ENCODE measurements at regions not wholly inside any gene's neighbourhood (a gene's known extent, or its start where the extent isn't known, plus 50 kb on each side); places are given as distances from the start of the nearest gene placed in this dataset.

DNA sequence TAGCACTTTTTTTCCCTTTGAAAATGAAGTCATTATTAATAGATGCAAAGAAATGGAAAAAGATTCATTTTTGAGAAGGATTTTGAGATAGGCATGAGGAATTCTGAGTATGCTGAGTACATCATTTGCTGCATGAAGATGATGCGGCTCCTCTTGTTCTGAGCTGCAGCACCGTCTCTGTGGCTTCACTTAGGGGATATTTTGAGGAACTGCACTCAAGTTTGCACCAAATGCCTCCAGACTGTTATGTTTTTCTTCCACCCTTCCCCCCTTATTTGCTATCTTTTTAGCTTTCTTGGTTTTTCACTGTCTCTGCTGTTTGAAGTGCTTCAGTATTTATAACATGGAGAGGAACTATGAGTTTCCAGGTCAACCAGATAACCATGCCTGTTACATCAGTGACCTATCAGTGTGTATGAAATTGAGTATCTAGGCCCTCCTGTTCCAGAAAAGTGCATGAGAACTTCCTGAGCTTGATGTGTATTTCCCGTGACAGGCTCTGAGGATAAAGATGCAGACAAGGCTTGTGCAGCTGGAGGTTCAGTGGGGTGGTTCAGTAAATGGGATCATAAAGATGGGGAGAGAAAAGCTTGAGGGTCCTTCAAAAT is 128.7 kb downstream of the PDCD6IP start (continued):
- TF ChIP-seq, protein P1, sequence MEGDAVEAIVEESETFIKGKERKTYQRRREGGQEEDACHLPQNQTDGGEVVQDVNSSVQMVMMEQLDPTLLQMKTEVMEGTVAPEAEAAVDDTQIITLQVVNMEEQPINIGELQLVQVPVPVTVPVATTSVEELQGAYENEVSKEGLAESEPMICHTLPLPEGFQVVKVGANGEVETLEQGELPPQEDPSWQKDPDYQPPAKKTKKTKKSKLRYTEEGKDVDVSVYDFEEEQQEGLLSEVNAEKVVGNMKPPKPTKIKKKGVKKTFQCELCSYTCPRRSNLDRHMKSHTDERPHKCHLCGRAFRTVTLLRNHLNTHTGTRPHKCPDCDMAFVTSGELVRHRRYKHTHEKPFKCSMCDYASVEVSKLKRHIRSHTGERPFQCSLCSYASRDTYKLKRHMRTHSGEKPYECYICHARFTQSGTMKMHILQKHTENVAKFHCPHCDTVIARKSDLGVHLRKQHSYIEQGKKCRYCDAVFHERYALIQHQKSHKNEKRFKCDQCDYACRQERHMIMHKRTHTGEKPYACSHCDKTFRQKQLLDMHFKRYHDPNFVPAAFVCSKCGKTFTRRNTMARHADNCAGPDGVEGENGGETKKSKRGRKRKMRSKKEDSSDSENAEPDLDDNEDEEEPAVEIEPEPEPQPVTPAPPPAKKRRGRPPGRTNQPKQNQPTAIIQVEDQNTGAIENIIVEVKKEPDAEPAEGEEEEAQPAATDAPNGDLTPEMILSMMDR (IDR thresholded peaks at IDR 0.05; ENCODE audit: poor library complexity, severe bottlenecking), result no peak

- TF ChIP-seq TAF1 (IDR thresholded peaks at IDR 0.05; ENCODE audit: low read depth), result no peak
- TF ChIP-seq EZH2 (IDR thresholded peaks at IDR 0.05; ENCODE audit: borderline replicate concordance, insufficient read depth, low read length, poor library complexity, severe bottlenecking), result no peak
- TF ChIP-seq RAD21 (conservative IDR thresholded peaks at IDR 0.05), result no peak
- TF ChIP-seq POLR2AphosphoS5 (IDR thresholded peaks at IDR 0.05), result no peak
- H3K9me3 ChIP-seq (ENCODE audit: low read length), result no peaks in the 10 kb centered on the region
- H3K4me3 ChIP-seq (ENCODE audit: low read length), result no peak overlapping the region
These were observed 131.4 kb downstream of the PDCD6IP start for GRCh38 chr3:33929813-33930212.

GRCh38 chr3:33931512-33931911 is 133.1 kb downstream of the PDCD6IP start:
- TF ChIP-seq EZH2 (IDR thresholded peaks at IDR 0.05; ENCODE audit: borderline replicate concordance, insufficient read depth, low read length, poor library complexity, severe bottlenecking) (no peak), TAF1 (IDR thresholded peaks at IDR 0.05; ENCODE audit: low read depth) (no peak), SMC3 (conservative IDR thresholded peaks at IDR 0.05; ENCODE audit: poor library complexity) (no peak), EP300 (conservative IDR thresholded peaks at IDR 0.05; ENCODE audit: poor library complexity, severe bottlenecking) (no peak), MXI1 (conservative IDR thresholded peaks at IDR 0.05; ENCODE audit: poor library complexity, severe bottlenecking) (no peak), RAD21 (conservative IDR thresholded peaks at IDR 0.05) (no peak)
- TF ChIP-seq, protein P2, sequence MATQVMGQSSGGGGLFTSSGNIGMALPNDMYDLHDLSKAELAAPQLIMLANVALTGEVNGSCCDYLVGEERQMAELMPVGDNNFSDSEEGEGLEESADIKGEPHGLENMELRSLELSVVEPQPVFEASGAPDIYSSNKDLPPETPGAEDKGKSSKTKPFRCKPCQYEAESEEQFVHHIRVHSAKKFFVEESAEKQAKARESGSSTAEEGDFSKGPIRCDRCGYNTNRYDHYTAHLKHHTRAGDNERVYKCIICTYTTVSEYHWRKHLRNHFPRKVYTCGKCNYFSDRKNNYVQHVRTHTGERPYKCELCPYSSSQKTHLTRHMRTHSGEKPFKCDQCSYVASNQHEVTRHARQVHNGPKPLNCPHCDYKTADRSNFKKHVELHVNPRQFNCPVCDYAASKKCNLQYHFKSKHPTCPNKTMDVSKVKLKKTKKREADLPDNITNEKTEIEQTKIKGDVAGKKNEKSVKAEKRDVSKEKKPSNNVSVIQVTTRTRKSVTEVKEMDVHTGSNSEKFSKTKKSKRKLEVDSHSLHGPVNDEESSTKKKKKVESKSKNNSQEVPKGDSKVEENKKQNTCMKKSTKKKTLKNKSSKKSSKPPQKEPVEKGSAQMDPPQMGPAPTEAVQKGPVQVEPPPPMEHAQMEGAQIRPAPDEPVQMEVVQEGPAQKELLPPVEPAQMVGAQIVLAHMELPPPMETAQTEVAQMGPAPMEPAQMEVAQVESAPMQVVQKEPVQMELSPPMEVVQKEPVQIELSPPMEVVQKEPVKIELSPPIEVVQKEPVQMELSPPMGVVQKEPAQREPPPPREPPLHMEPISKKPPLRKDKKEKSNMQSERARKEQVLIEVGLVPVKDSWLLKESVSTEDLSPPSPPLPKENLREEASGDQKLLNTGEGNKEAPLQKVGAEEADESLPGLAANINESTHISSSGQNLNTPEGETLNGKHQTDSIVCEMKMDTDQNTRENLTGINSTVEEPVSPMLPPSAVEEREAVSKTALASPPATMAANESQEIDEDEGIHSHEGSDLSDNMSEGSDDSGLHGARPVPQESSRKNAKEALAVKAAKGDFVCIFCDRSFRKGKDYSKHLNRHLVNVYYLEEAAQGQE (IDR thresholded peaks at IDR 0.05; ENCODE audit: borderline replicate concordance), result no peak
- TF ChIP-seq, protein P1 (IDR thresholded peaks at IDR 0.05; ENCODE audit: poor library complexity, severe bottlenecking), result no peak
- Histone ChIP-seq H3K36me3 (ENCODE audit: insufficient read depth, low read length) (no peaks in the 10 kb centered on the region), H3K9me2 (ENCODE audit: insufficient read depth, low read length) (no peaks in the 10 kb centered on the region), H4K20me1 (ENCODE audit: insufficient read depth) (no peaks in the 10 kb centered on the region), H3K9ac (ENCODE audit: low read length) (no peak overlapping the region), H3K27ac (ENCODE audit: low read length) (no peak overlapping the region), H3K9me3 (ENCODE audit: low read length) (no peaks in the 10 kb centered on the region), H3F3A (ENCODE audit: insufficient read depth, low read length, poor library complexity, severe bottlenecking) (no peaks in the 10 kb centered on the region), H3K4me2 (ENCODE audit: low read length) (no peak overlapping the region), H2AFZ (ENCODE audit: low read depth, low read length) (no peak overlapping the region), H3K79me2 (replicated peaks; ENCODE audit: insufficient read depth, low read length) (no peaks in the 10 kb centered on the region), H3K27me3 (ENCODE audit: insufficient read depth, low read depth, low read length) (no peaks in the 10 kb centered on the region), H3K4me3 (ENCODE audit: low read length) (no peak overlapping the region)

More at GRCh38 chr3:33929813-33930212, 131.4 kb downstream of the PDCD6IP start:
- no peak overlapping the region for H3K27ac ChIP-seq (ENCODE audit: low read length)
- no peaks in the 10 kb centered on the region for H4K20me1 ChIP-seq (ENCODE audit: insufficient read depth)
- no peak overlapping the region for H3K9ac ChIP-seq (ENCODE audit: low read length)
- no peaks in the 10 kb centered on the region for H3K36me3 ChIP-seq (ENCODE audit: insufficient read depth, low read length)
- no peaks in the 10 kb centered on the region for H3K9me2 ChIP-seq (ENCODE audit: insufficient read depth, low read length)
- no peaks in the 10 kb centered on the region for H3K79me2 ChIP-seq (replicated peaks; ENCODE audit: insufficient read depth, low read length)
- no peak overlapping the region for H3K4me2 ChIP-seq (ENCODE audit: low read length)
- H3K27me3 ChIP-seq (ENCODE audit: insufficient read depth, low read depth, low read length), result no peaks in the 10 kb centered on the region
- no peak overlapping the region for H2AFZ ChIP-seq (ENCODE audit: low read depth, low read length)
- H3F3A ChIP-seq (ENCODE audit: insufficient read depth, low read length, poor library complexity, severe bottlenecking), result no peaks in the 10 kb centered on the region

Data from neural cell (in vitro differentiated cells).